GM12878 (cell line): ENCODE measurements at regions not wholly inside any gene's neighbourhood (a gene's known extent, or its start where the extent isn't known, plus 50 kb on each side); places are given as distances from the start of the nearest gene placed in this dataset.

Experiments used
- HDAC6 ChIP-seq: fragments of 200-600 bp; sonication (generic); IDR thresholded peaks from one replicate; pipeline ENCODE4 v1.8.0; 2017; ENCODE audit warnings: antibody characterized with exemption; ENCODE audit not compliant: unreplicated experiment
- POLR2A ChIP-seq: IDR thresholded peaks from 2 replicates; pipeline ENCODE4 v1.6.1; 2011; ENCODE audit warnings: low read depth, mild to moderate bottlenecking, low read length
- TF ChIP-seq, protein P1 (sequence below): fragments of 450-650 bp; IDR thresholded peaks from 2 replicates; pipeline ENCODE4 v1.6.1; 2017; ENCODE audit warnings: mild to moderate bottlenecking, moderate library complexity

DNA sequence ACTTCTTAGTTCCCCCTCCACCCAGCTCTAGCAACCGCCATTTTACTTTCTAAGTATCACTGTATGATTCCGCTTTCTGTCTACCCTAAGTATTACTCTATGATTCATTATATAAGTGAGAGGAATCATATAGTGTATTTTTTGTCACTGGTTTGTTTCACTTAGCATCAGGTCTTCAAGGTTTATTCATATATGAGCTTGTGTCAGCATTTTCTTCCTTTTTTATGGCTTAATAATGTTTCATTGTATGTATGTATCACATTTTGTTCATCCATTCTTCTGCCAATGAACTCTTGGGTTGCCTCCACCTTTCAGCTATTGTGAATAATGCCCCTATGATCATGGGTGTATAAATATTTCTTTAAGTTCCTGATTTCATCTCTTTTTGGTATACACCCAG is 222.8 kb downstream of the SNCAIP start:
- TF ChIP-seq, protein P1, sequence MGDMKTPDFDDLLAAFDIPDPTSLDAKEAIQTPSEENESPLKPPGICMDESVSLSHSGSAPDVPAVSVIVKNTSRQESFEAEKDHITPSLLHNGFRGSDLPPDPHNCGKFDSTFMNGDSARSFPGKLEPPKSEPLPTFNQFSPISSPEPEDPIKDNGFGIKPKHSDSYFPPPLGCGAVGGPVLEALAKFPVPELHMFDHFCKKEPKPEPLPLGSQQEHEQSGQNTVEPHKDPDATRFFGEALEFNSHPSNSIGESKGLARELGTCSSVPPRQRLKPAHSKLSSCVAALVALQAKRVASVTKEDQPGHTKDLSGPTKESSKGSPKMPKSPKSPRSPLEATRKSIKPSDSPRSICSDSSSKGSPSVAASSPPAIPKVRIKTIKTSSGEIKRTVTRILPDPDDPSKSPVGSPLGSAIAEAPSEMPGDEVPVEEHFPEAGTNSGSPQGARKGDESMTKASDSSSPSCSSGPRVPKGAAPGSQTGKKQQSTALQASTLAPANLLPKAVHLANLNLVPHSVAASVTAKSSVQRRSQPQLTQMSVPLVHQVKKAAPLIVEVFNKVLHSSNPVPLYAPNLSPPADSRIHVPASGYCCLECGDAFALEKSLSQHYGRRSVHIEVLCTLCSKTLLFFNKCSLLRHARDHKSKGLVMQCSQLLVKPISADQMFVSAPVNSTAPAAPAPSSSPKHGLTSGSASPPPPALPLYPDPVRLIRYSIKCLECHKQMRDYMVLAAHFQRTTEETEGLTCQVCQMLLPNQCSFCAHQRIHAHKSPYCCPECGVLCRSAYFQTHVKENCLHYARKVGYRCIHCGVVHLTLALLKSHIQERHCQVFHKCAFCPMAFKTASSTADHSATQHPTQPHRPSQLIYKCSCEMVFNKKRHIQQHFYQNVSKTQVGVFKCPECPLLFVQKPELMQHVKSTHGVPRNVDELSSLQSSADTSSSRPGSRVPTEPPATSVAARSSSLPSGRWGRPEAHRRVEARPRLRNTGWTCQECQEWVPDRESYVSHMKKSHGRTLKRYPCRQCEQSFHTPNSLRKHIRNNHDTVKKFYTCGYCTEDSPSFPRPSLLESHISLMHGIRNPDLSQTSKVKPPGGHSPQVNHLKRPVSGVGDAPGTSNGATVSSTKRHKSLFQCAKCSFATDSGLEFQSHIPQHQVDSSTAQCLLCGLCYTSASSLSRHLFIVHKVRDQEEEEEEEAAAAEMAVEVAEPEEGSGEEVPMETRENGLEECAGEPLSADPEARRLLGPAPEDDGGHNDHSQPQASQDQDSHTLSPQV, result no peak
- TF ChIP-seq POLR2A, result no peak
- TF ChIP-seq HDAC6, result no peak
